C4-2B (cell line): ENCODE measurements at regions not wholly inside any gene's neighbourhood (a gene's known extent, or its start where the extent isn't known, plus 50 kb on each side); places are given as distances from the start of the nearest gene placed in this dataset.
"Not testable (repeated sequence)": the region's sequence is repeated elsewhere in the genome, so short reads cannot be mapped to it uniquely, and the experiment has no call there.

ENCODE experiments used
- H3K27ac ChIP-seq: fragments of 450-650 bp; 2 replicates; pipeline ENCODE4 v1.5.1; 2017
- CTCF ChIP-seq: fragments of 450-650 bp; conservative IDR thresholded peaks from 2 replicates; pipeline ENCODE4 v1.5.1; 2017; ENCODE audit warnings: mild to moderate bottlenecking
- ZFX ChIP-seq: fragments of 450-650 bp; IDR thresholded peaks from 2 replicates; pipeline ENCODE4 v1.6.1; 2017

- TF ChIP-seq CTCF: no peak
- TF ChIP-seq ZFX: no peak
- no peak overlapping the region for H3K27ac ChIP-seq
These were observed 228.2 kb downstream of the STK31 start for GRCh38 chr7:23938215-23938614.

GRCh38 chr7:23938937-23939552, 229.0 kb downstream of the STK31 start:
- TF ChIP-seq CTCF: peak; percentile 65
- no peak for TF ChIP-seq ZFX
- no peak overlapping the region for H3K27ac ChIP-seq

GRCh38 chr7:23939747-23940146, 229.7 kb downstream of the STK31 start:
- H3K27ac ChIP-seq: not testable (repeated sequence)

- no peak for TF ChIP-seq CTCF
- TF ChIP-seq ZFX: no peak
- no peak overlapping the region for H3K27ac ChIP-seq
These were observed 231.5 kb downstream of the STK31 start for GRCh38 chr7:23941551-23941950.

- TF ChIP-seq CTCF (no peak), ZFX (no peak)
- H3K27ac ChIP-seq: no peak overlapping the region
These were observed 232.0 kb downstream of the STK31 start for GRCh38 chr7:23942032-23942431.

- no peak overlapping the region for H3K27ac ChIP-seq
- TF ChIP-seq ZFX: no peak
- no peak for TF ChIP-seq CTCF
These were observed 234.1 kb downstream of the STK31 start for GRCh38 chr7:23944131-23944530.

- no peak overlapping the region for H3K27ac ChIP-seq
- TF ChIP-seq ZFX: no peak
- no peak for TF ChIP-seq CTCF
These were observed 235.5 kb downstream of the STK31 start for GRCh38 chr7:23945472-23945871.

GRCh38 chr7:23955145-23955544, 245.1 kb downstream of the STK31 start:
- TF ChIP-seq CTCF (no peak), ZFX (no peak)
- H3K27ac ChIP-seq: no peak overlapping the region
